ENCODE measurements at regions not wholly inside any gene's neighbourhood (a gene's known extent, or its start where the extent isn't known, plus 50 kb on each side); places are given as distances from the start of the nearest gene placed in this dataset.

GRCh38 chr1:55997536-55997935 lies 581.8 kb downstream of the PLPP3 start:
- no peak for TF ChIP-seq CTCF (conservative IDR thresholded peaks at IDR 0.05; ENCODE audit: low read depth)
- no peak overlapping the region for H3K27ac ChIP-seq
- POLR2A ChIA-PET (ENCODE audit: low non-redundant PET): no interaction called here
- no peak for DNase-seq (ENCODE audit: low spot score)
- CTCF ChIA-PET: no interaction called here

- no peak for TF ChIP-seq CTCF (conservative IDR thresholded peaks at IDR 0.05; ENCODE audit: low read depth)
- DNase-seq (ENCODE audit: low spot score): no peak
- no peak overlapping the region for H3K27ac ChIP-seq
- ChIA-PET POLR2A (ENCODE audit: low non-redundant PET) (no interaction called here), CTCF (no interaction called here)
Observed at GRCh38 chr1:55993646-55994318, 585.6 kb downstream of the PLPP3 start.

- no peak for DNase-seq (ENCODE audit: low spot score)
- ChIA-PET POLR2A (ENCODE audit: low non-redundant PET) (no interaction called here), CTCF (no interaction called here)
- no peak overlapping the region for H3K27ac ChIP-seq
- TF ChIP-seq CTCF (conservative IDR thresholded peaks at IDR 0.05; ENCODE audit: low read depth): no peak
Observed at GRCh38 chr1:55990007-55990406, 589.4 kb downstream of the PLPP3 start.

- H3K27ac ChIP-seq: no peak overlapping the region
- DNase-seq (ENCODE audit: low spot score): no peak
- ChIA-PET POLR2A (ENCODE audit: low non-redundant PET) (no interaction called here), CTCF (interaction anchor here (0.8 kb wide), 1 partner anchor 287 kb away, joined by 5 read pairs; no protein-coding TSS in a partner anchor)
- TF ChIP-seq CTCF (conservative IDR thresholded peaks at IDR 0.05; ENCODE audit: low read depth): no peak
Observed at GRCh38 chr1:55988963-55989452, 590.4 kb downstream of the PLPP3 start.

- TF ChIP-seq CTCF (conservative IDR thresholded peaks at IDR 0.05; ENCODE audit: low read depth): no peak
- POLR2A ChIA-PET (ENCODE audit: low non-redundant PET): no interaction called here
- no peak for DNase-seq (ENCODE audit: low spot score)
- no peak overlapping the region for H3K27ac ChIP-seq
- CTCF ChIA-PET: no interaction called here
Observed at GRCh38 chr1:55987491-55988249, 591.7 kb downstream of the PLPP3 start.

- ChIA-PET CTCF (interaction anchor here (0.6 kb wide), 1 partner anchor 8 kb away, joined by 3 read pairs; no protein-coding TSS in a partner anchor), POLR2A (ENCODE audit: low non-redundant PET) (no interaction called here)
- no peak for TF ChIP-seq CTCF (conservative IDR thresholded peaks at IDR 0.05; ENCODE audit: low read depth)
- no peak for DNase-seq (ENCODE audit: low spot score)
- H3K27ac ChIP-seq: peak overlapping the region; percentile 40; the same call in 1 of the 2 replicates
Observed at GRCh38 chr1:55986003-55986402, 593.4 kb downstream of the PLPP3 start.

Data from RWPE1 (cell line).